ENCODE measurements at regions not wholly inside any gene's neighbourhood (a gene's known extent, or its start where the extent isn't known, plus 50 kb on each side); places are given as distances from the start of the nearest gene placed in this dataset.

- TF ChIP-seq CTCF (IDR thresholded peaks at IDR 0.05; ENCODE audit: insufficient read depth, low read length, poor library complexity, severe bottlenecking): no peak
- Histone ChIP-seq H3K36me3 (ENCODE audit: control insufficient read depth, insufficient read depth, low read length) (no peaks in the 10 kb centered on the region), H3K4me3 (replicated peaks; ENCODE audit: low read depth, low read length) (no peak overlapping the region), H3K27me3 (replicated peaks; ENCODE audit: control insufficient read depth, insufficient read depth, low read length) (no peaks in the 10 kb centered on the region)
- no peak for DNase-seq (ENCODE audit: extremely low read depth, insufficient read length)
Measured at GRCh38 chrX:43469391-43470054, 186.6 kb upstream of the MAOA start.

GRCh38 chrX:43474321-43474720 lies 181.8 kb upstream of the MAOA start:
- DNase-seq (ENCODE audit: extremely low read depth, insufficient read length): no peak
- H3K27me3 ChIP-seq (replicated peaks; ENCODE audit: control insufficient read depth, insufficient read depth, low read length): no peaks in the 10 kb centered on the region
- H3K4me3 ChIP-seq (replicated peaks; ENCODE audit: low read depth, low read length): no peak overlapping the region
- no peak for TF ChIP-seq CTCF (IDR thresholded peaks at IDR 0.05; ENCODE audit: insufficient read depth, low read length, poor library complexity, severe bottlenecking)
- H3K36me3 ChIP-seq (ENCODE audit: control insufficient read depth, insufficient read depth, low read length): no peaks in the 10 kb centered on the region

- DNase-seq (ENCODE audit: extremely low read depth, insufficient read length): no peak
- TF ChIP-seq CTCF (IDR thresholded peaks at IDR 0.05; ENCODE audit: insufficient read depth, low read length, poor library complexity, severe bottlenecking): no peak
- no peaks in the 10 kb centered on the region for H3K36me3 ChIP-seq (ENCODE audit: control insufficient read depth, insufficient read depth, low read length)
- H3K4me3 ChIP-seq (replicated peaks; ENCODE audit: low read depth, low read length): no peak overlapping the region
- no peaks in the 10 kb centered on the region for H3K27me3 ChIP-seq (replicated peaks; ENCODE audit: control insufficient read depth, insufficient read depth, low read length)
Measured at GRCh38 chrX:43479070-43479469, 177.0 kb upstream of the MAOA start.

GRCh38 chrX:43479850-43480249 lies 176.2 kb upstream of the MAOA start:
- TF ChIP-seq CTCF (IDR thresholded peaks at IDR 0.05; ENCODE audit: insufficient read depth, low read length, poor library complexity, severe bottlenecking): no peak
- Histone ChIP-seq H3K27me3 (replicated peaks; ENCODE audit: control insufficient read depth, insufficient read depth, low read length) (no peaks in the 10 kb centered on the region), H3K4me3 (replicated peaks; ENCODE audit: low read depth, low read length) (no peak overlapping the region), H3K36me3 (ENCODE audit: control insufficient read depth, insufficient read depth, low read length) (no peaks in the 10 kb centered on the region)
- DNase-seq (ENCODE audit: extremely low read depth, insufficient read length): no peak

- no peak for DNase-seq (ENCODE audit: extremely low read depth, insufficient read length)
- no peak for TF ChIP-seq CTCF (IDR thresholded peaks at IDR 0.05; ENCODE audit: insufficient read depth, low read length, poor library complexity, severe bottlenecking)
- H3K36me3 ChIP-seq (ENCODE audit: control insufficient read depth, insufficient read depth, low read length): no peaks in the 10 kb centered on the region
- H3K27me3 ChIP-seq (replicated peaks; ENCODE audit: control insufficient read depth, insufficient read depth, low read length): no peaks in the 10 kb centered on the region
- no peak overlapping the region for H3K4me3 ChIP-seq (replicated peaks; ENCODE audit: low read depth, low read length)
Measured at GRCh38 chrX:43481576-43481975, 174.5 kb upstream of the MAOA start.

GRCh38 chrX:43493756-43494155 lies 162.3 kb upstream of the MAOA start:
- Histone ChIP-seq H3K36me3 (ENCODE audit: control insufficient read depth, insufficient read depth, low read length) (no peaks in the 10 kb centered on the region), H3K4me3 (replicated peaks; ENCODE audit: low read depth, low read length) (no peak overlapping the region), H3K27me3 (replicated peaks; ENCODE audit: control insufficient read depth, insufficient read depth, low read length) (no peaks in the 10 kb centered on the region)
- DNase-seq (ENCODE audit: extremely low read depth, insufficient read length): no peak
- no peak for TF ChIP-seq CTCF (IDR thresholded peaks at IDR 0.05; ENCODE audit: insufficient read depth, low read length, poor library complexity, severe bottlenecking)
